Hepatocyte (in vitro differentiated cells): ENCODE measurements at regions not wholly inside any gene's neighbourhood (a gene's known extent, or its start where the extent isn't known, plus 50 kb on each side); places are given as distances from the start of the nearest gene placed in this dataset.

Source experiments
- DNase-seq: peaks from one replicate; pipeline ENCODE4 v3.0.0-alpha.2; 2016; ENCODE audit warnings: low spot score
- H2AFZ ChIP-seq: fragments of 200-600 bp; sonication (generic); 2 replicates; pipeline ENCODE4 v1.6.0; 2016; ENCODE audit warnings: antibody characterized with exemption, mild to moderate bottlenecking
- H3K27ac ChIP-seq: fragments of 200-600 bp; sonication (generic); 2 replicates; pipeline ENCODE4 v1.5.1; 2016; ENCODE audit warnings: mild to moderate bottlenecking
- H3K27me3 ChIP-seq: fragments of 200-600 bp; sonication (generic); 2 replicates; pipeline ENCODE4 v1.6.1; 2016
- H3K36me3 ChIP-seq: fragments of 200-600 bp; sonication (generic); replicated peaks from 2 replicates; pipeline ENCODE4 v1.5.1; 2016; ENCODE audit warnings: low read depth; ENCODE audit not compliant: insufficient read depth
- H3K4me1 ChIP-seq: fragments of 200-600 bp; sonication (generic); 2 replicates; pipeline ENCODE4 v1.5.1; 2016; ENCODE audit warnings: mild to moderate bottlenecking, moderate library complexity; ENCODE audit not compliant: insufficient read depth
- H3K4me2 ChIP-seq: fragments of 200-600 bp; sonication (generic); 2 replicates; pipeline ENCODE4 v1.6.0; 2016
- H3K4me3 ChIP-seq: fragments of 200-600 bp; sonication (generic); 2 replicates; pipeline ENCODE4 v1.5.1; 2016; ENCODE audit warnings: mild to moderate bottlenecking
- H3K79me2 ChIP-seq: fragments of 200-600 bp; sonication (generic); 2 replicates; pipeline ENCODE4 v1.6.0; 2017; ENCODE audit warnings: mild to moderate bottlenecking
- H3K9me2 ChIP-seq: fragments of 200-600 bp; sonication (generic); replicated peaks from 2 replicates; pipeline ENCODE4 v1.6.0; 2017; ENCODE audit warnings: mild to moderate bottlenecking; ENCODE audit not compliant: insufficient read depth
- H3K9me3 ChIP-seq: fragments of 200-600 bp; sonication (generic); 2 replicates; pipeline ENCODE4 v1.5.1; 2016; ENCODE audit warnings: low read depth, mild to moderate bottlenecking
- H4K20me1 ChIP-seq: fragments of 200-600 bp; sonication (generic); 2 replicates; pipeline ENCODE4 v1.6.0; 2016; ENCODE audit warnings: mild to moderate bottlenecking; ENCODE audit not compliant: insufficient read depth, poor library complexity, severe bottlenecking
- CTCF ChIP-seq: fragments of 200-600 bp; sonication (generic); IDR thresholded peaks from 2 replicates; pipeline ENCODE4 v1.5.1; 2016; ENCODE audit warnings: antibody characterized with exemption, mild to moderate bottlenecking; ENCODE audit not compliant: poor library complexity
- EZH2 ChIP-seq: fragments of 200-600 bp; sonication (generic); IDR thresholded peaks from 2 replicates; pipeline ENCODE4 v1.6.1; 2016; ENCODE audit warnings: antibody characterized with exemption, mild to moderate bottlenecking, borderline replicate concordance
- EZH2phosphoT487 ChIP-seq: fragments of 200-600 bp; sonication (generic); IDR thresholded peaks from one replicate; pipeline ENCODE4 v1.6.1; 2018; ENCODE audit warnings: antibody characterized with exemption, mild to moderate bottlenecking, low read depth, moderate library complexity; ENCODE audit not compliant: unreplicated experiment, severe bottlenecking
- WGBS: methylation state at CpG from one replicate; pipeline ENCODE4 v1.1.6; 2016; ENCODE audit warnings: low lambda C conversion rate; ENCODE audit errors: missing lambda C conversion rate; 5-methylcytosine and 5-hydroxymethylcytosine counted together

GRCh38 chr3:144363856-144364255, 392.2 kb downstream of the DIPK2A start:
- WGBS = 98% methylated on average over 5 of the region's 5 CpGs
- DNase-seq = no peak
- Histone ChIP-seq H3K36me3 (no peaks in the 10 kb centered on the region), H2AFZ (no peak overlapping the region), H3K4me2 (no peak overlapping the region), H3K9me2 (no peaks in the 10 kb centered on the region), H3K4me1 (no peaks in the 10 kb centered on the region), H3K27ac (no peak overlapping the region), H3K79me2 (no peaks in the 10 kb centered on the region), H4K20me1 (no peaks in the 10 kb centered on the region), H3K27me3 (no peaks in the 10 kb centered on the region), H3K9me3 (no peaks in the 10 kb centered on the region), H3K4me3 (no peak overlapping the region)
- TF ChIP-seq EZH2 (no peak), CTCF (no peak)

- no peaks in the 10 kb centered on the region for H3K36me3 ChIP-seq
- H3K79me2 ChIP-seq = no peaks in the 10 kb centered on the region
- H3K9me2 ChIP-seq = no peaks in the 10 kb centered on the region
- H3K4me1 ChIP-seq = no peaks in the 10 kb centered on the region
- 82% methylated on average over 2 of the region's 2 CpGs for WGBS
- no peak overlapping the region for H3K4me2 ChIP-seq
- no peak for DNase-seq
- TF ChIP-seq EZH2phosphoT487 (no peak), CTCF (no peak), EZH2 (no peak)
- no peaks in the 10 kb centered on the region for H3K9me3 ChIP-seq
- H2AFZ ChIP-seq = no peak overlapping the region
- H3K27me3 ChIP-seq = no peaks in the 10 kb centered on the region
- H3K27ac ChIP-seq = no peak overlapping the region
- H4K20me1 ChIP-seq = no peaks in the 10 kb centered on the region
- no peak overlapping the region for H3K4me3 ChIP-seq
Observed at GRCh38 chr3:144364737-144365136, 393.1 kb downstream of the DIPK2A start.

- Histone ChIP-seq H3K27ac (no peak overlapping the region), H3K36me3 (no peaks in the 10 kb centered on the region), H3K27me3 (no peaks in the 10 kb centered on the region), H3K4me3 (no peak overlapping the region), H3K9me2 (no peaks in the 10 kb centered on the region), H4K20me1 (no peaks in the 10 kb centered on the region), H3K4me1 (no peaks in the 10 kb centered on the region), H2AFZ (no peak overlapping the region), H3K4me2 (no peak overlapping the region), H3K9me3 (no peaks in the 10 kb centered on the region), H3K79me2 (no peaks in the 10 kb centered on the region)
- no peak for DNase-seq
- TF ChIP-seq CTCF = no peak
- TF ChIP-seq EZH2 = no peak
- no peak for TF ChIP-seq EZH2phosphoT487
- 95% methylated on average over 2 of the region's 2 CpGs for WGBS
Observed at GRCh38 chr3:144369129-144369879, 397.7 kb downstream of the DIPK2A start.
